ENCODE measurements at regions not wholly inside any gene's neighbourhood (a gene's known extent, or its start where the extent isn't known, plus 50 kb on each side); places are given as distances from the start of the nearest gene placed in this dataset.

DNA sequence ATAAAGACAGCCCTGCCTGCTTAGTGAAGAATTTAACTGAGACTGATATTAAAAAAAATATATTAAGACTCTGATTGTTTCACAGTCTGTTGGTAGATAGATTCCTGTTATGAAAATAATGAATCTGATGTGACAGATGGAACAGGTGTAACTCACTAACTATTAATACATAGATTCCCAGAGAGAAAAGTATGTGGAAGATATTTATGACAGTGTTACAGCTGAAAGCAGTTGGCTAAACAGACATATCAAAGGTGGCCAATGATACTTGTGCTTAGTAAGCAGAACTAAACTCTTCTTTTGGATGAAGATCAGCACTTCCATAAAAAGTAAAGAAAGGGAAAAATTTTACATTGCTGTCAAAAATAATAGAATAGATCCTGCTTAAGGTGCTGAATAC is 598.2 kb upstream of the CA10 start:
- TF ChIP-seq, protein P1, sequence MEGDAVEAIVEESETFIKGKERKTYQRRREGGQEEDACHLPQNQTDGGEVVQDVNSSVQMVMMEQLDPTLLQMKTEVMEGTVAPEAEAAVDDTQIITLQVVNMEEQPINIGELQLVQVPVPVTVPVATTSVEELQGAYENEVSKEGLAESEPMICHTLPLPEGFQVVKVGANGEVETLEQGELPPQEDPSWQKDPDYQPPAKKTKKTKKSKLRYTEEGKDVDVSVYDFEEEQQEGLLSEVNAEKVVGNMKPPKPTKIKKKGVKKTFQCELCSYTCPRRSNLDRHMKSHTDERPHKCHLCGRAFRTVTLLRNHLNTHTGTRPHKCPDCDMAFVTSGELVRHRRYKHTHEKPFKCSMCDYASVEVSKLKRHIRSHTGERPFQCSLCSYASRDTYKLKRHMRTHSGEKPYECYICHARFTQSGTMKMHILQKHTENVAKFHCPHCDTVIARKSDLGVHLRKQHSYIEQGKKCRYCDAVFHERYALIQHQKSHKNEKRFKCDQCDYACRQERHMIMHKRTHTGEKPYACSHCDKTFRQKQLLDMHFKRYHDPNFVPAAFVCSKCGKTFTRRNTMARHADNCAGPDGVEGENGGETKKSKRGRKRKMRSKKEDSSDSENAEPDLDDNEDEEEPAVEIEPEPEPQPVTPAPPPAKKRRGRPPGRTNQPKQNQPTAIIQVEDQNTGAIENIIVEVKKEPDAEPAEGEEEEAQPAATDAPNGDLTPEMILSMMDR (IDR thresholded peaks at IDR 0.05): no peak
- no peak for TF ChIP-seq POLR2A (IDR thresholded peaks at IDR 0.05)

Data from tibial nerve (tissue), 3 donors.